Upper lobe of left lung (tissue), 4 donors: ENCODE measurements at regions not wholly inside any gene's neighbourhood (a gene's known extent, or its start where the extent isn't known, plus 50 kb on each side); places are given as distances from the start of the nearest gene placed in this dataset.

Experiments used
- EP300 ChIP-seq, 4 donors: sonication (generic); formaldehyde crosslinking; IDR thresholded peaks; one replicate each; pipeline ENCODE4 v1.5.1; 2017; ENCODE audit warnings: antibody characterized with exemption in 4 of 4, control low read depth in 2 of 4
- POLR2A ChIP-seq, 4 donors: fragments of 450-650 bp; IDR thresholded peaks; one replicate each; pipeline ENCODE4 v1.5.1; 2016 to 2017; ENCODE audit warnings: antibody characterized with exemption in 4 of 4, mild to moderate bottlenecking in 2 of 4
- POLR2AphosphoS5 ChIP-seq, 2 donors: sonication (generic); formaldehyde crosslinking; IDR thresholded peaks; one replicate each; pipeline ENCODE4 v1.5.1; 2017; ENCODE audit warnings: antibody characterized with exemption in 2 of 2
- TF ChIP-seq, protein P1 (sequence below), 6 experiments: fragments of 450-650 bp in 4 of 6; fragments of 200-600 bp in 2 of 6; sonication (generic) in 2 of 6; IDR thresholded peaks; one replicate each; pipeline ENCODE4 v1.5.1; 2016 to 2019; ENCODE audit warnings: antibody characterized with exemption in 6 of 6

DNA sequence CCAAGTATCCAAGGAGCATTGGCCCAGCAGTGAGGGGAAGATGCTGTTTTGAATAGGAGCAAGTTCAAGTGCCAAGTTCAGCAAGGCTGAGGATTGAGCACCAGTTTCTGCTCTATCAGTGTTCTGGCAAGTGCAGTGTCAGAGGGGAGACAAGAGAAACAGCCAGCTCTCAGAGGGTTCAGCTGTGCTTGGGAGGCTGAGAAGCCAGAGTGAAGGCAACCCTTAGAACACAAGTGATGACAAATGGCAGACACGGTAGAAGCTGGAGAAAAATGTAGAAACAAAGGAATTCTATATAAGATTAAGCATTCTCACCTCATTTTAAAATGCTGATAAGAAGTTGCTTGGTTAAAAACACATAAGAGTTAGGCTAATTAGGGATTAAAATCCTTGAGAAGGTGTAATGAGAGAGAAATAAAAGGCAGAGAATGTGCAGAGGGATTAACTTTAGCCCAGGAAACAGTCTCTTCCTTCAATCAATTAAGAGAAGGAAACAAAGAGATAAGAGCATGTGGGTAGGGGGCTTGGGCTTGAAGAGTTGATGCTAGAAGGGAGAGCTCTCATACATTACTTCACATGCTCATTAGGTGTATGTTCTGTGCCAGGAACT, 475.4 kb downstream of the AJAP1 start:
- TF ChIP-seq, protein P1, sequence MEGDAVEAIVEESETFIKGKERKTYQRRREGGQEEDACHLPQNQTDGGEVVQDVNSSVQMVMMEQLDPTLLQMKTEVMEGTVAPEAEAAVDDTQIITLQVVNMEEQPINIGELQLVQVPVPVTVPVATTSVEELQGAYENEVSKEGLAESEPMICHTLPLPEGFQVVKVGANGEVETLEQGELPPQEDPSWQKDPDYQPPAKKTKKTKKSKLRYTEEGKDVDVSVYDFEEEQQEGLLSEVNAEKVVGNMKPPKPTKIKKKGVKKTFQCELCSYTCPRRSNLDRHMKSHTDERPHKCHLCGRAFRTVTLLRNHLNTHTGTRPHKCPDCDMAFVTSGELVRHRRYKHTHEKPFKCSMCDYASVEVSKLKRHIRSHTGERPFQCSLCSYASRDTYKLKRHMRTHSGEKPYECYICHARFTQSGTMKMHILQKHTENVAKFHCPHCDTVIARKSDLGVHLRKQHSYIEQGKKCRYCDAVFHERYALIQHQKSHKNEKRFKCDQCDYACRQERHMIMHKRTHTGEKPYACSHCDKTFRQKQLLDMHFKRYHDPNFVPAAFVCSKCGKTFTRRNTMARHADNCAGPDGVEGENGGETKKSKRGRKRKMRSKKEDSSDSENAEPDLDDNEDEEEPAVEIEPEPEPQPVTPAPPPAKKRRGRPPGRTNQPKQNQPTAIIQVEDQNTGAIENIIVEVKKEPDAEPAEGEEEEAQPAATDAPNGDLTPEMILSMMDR (IDR thresholded peaks at IDR 0.05): no peak
- TF ChIP-seq POLR2A (IDR thresholded peaks at IDR 0.05) (no peak), EP300 (IDR thresholded peaks at IDR 0.05) (no peak), POLR2AphosphoS5 (IDR thresholded peaks at IDR 0.05) (no peak)
